GM18907 (cell line): ENCODE measurements at regions not wholly inside any gene's neighbourhood (a gene's known extent, or its start where the extent isn't known, plus 50 kb on each side); places are given as distances from the start of the nearest gene placed in this dataset.

ENCODE experiments used
- ATAC-seq: cut with Tn5 transposase; IDR thresholded peaks from one replicate; pipeline ENCODE4 v1.9.1; 2021; ENCODE audit warnings: mild to moderate bottlenecking, moderate library complexity; ENCODE audit not compliant: unreplicated experiment

DNA sequence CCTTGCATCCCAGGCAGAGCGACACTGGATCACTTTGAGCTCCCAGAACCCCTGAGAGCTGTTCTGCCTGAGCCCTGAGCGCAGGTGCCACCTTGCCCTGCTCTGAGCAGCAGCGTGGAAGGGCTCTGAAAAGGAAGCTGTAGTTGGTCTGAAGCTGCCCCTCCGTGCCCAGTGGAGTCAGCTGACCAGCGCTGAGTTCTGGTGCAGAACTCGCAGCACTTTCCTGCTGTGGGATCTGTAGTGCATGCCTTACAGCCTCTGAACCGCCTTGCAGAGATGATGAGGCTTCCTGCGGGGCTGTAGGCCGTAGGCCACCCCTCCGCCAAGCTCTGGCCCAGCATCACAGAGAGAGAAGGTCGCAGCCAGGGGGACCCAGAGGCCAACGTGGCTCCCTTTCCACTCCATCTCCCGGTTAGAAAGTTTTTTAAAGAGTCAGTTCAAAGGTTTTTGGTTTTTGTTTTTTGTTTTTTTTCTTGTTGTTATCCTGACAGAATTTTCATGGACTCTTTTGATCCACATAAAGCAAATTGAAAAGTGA lies 158.3 kb upstream of the CST7 start:
- no peak for ATAC-seq

DNA sequence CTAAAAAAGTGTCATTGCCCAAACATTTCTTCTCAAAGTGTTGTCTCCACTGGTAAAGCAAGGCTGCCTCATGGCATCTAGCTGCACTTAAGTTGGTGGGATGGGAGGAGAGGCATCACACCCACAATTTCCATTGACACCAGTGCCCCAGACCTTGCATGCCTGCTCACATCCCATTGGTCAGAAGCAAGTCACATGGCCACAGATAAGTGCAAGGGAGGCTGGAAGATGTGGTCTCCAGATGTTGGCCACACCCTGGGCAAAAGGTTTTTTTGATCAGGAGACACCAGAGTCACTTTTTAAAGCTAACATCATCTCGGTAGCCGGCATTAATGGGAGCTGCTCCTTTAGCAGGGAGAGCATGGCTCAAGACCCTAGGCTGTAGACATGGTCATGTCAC lies 157.1 kb upstream of the CST7 start:
- ATAC-seq, result no peak

DNA sequence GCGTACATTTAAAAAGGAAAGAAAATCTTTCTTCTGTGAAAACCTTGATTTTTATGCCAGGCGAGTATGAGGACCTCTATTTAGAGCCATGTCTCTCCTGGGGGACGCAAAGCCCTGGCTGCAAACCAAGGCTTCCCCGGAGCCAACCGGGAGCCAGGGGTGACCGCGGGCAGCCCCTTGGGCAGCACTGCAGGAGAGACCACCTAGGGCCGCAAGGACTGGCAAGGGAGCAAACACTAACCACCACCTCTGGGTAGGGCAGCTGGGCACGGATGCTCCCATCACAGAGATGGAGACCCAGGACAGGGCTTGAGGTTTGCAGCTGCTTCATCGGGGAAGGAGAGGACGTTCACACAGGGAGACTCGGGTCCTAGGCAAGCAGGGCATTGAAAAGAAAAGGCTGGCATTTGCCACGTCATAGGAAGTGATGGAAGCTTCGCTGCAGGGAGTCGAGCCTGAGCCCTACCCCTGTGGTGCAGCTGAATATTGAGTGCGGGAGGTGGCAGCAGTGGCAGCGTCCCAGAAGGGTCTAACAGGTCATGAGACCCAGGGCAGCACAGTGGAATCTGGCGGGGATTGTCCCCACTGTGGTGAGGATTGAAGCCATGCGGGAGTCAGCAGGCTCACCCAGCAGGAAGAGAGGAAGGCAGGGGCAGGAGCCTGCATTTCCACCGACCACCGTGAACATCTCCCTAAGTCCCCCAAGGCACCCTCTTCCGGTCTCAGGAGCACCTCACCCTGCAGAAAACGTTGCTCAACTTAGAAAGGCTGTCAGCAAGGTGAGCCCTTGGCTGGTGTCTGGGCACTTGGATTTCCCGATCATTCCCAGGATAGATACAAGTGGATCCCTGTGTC lies 156.2 kb upstream of the CST7 start:
- ATAC-seq, result no peak

DNA sequence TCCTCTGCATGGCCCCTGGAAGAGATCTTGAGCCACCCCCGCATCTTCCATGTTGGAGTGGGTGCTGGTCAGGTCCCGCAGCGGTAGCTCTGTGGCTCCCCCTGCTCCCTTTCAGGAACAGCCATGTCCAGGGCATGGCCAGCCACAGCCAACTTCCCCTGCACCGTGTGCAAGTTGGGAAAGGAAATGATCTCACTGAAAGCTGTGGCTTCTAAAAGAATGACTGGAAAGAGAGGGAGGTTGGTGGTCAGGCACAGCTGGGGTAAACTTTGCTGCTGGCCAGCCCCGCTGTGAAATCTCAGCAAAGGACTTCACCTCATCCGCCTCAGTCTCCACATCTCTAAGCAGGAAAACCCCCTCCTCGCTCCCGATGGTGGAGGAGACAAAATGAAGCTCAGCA lies 153.6 kb upstream of the CST7 start:
- no peak for ATAC-seq

DNA sequence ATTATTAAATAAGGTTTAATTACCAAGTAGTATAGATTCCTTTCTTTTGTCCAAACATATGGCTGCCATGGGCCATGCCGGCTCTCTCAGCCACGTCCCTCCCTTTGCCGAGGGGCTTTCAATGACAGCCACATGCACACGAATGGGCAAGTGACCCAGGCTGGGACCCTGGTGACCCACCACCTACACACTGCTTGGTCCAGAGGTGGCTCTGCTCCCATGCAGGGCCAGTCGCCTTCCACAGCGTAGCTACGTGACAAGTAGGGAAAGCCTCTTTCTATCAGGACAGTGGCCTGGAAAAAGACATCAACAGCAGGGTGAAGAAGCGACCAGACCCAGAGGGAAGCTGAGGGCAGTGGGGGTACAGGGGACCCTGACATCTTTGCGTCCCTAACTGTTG lies 152.8 kb upstream of the CST7 start:
- no peak for ATAC-seq

DNA sequence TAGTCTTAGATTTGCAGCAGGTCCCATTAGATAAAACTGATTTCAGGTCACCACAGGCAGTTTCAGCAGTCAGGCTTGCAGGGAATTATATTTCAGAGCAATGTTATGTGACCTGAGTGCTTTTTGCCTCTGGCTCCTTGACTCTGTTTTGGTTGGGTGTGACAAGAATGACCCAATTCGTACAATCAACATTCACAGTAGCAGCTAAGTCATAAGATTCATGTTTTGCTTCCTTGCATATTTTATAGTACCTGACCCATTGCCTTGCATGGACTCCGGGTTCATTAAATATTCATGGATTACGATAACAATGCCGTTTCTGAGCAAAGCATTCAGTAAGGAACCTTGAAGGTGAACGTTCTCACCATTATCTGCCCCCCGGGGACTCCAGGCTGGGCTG lies 152.0 kb upstream of the CST7 start:
- ATAC-seq, result no peak

DNA sequence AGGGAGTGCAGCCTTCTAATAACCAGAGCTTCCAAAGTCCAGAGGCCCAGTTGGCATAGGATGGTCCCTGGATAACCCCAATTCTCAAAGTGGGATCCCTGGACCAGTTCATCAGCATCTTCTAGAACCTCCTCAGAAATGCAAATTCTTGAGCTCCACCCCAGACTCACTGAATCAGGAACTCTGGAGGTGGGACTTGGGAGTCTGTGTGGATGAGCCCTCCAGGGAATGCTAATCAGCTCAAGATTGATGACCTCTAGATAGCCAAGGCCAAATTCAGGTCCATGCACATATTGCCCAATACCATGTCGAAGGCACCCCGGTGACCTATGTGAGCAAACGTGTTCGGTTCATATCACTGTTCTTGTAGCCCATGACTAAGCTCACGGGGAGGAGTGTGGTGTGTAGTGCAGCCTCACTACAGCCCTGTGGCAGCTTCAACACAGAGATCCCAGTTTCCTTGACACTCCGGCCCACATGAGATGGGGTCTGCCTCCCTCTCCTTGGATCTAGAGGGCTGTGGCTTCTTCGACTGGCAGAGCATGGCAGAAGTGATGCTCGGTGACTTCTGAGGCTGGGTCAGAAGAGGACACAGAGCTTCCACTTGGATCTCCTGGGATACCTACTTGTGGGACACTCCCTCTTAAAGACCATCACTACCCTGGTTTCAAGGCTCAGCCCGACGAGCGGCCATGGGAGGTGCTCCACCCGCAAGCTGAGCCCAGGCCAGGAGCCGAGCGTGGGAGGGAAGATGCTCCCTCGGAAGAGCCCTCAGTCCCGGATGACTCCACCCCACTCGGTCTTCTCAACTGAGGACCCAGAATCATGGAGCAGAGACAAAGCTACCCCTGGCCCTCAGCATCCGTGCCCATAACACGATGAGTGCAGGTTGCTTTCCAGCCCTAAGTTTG lies 151.1 kb upstream of the CST7 start:
- ATAC-seq, result no peak

DNA sequence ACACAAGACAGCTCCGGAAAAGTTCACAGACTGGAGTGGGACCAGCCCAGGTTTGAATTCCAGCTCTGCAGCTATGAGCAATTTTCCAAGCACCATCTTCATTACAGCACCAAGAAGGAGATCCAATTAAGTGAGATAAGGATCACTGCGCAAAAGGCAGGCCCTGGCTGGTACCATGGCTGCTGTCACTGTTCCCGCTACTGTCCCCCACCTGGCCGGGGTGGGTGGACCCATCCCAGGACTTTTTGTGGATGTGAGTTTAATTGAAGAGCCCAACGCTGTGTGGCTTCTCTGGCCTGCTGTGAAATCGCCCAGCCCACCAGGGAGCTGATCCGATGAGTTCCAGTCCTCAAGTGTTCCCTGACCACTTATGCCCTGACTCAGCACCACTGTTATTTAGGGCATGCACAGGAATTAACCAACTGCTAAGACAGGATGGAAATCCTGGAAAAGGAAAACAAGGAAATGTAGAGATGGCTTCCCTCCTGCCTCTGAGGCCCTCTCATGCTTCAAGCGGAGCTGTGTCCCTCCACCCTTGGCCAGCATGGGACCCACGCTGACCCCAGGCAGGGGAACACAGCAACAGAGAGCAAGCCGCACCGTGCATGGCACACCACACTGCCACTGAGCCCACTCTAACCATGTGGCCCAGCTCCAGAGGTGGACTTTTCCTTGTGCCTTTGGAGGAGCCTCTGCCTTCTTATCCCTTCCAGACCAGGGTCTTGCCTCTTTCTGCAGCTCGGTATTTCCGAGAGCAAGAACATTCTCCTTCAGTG lies 150.0 kb upstream of the CST7 start:
- no peak for ATAC-seq

DNA sequence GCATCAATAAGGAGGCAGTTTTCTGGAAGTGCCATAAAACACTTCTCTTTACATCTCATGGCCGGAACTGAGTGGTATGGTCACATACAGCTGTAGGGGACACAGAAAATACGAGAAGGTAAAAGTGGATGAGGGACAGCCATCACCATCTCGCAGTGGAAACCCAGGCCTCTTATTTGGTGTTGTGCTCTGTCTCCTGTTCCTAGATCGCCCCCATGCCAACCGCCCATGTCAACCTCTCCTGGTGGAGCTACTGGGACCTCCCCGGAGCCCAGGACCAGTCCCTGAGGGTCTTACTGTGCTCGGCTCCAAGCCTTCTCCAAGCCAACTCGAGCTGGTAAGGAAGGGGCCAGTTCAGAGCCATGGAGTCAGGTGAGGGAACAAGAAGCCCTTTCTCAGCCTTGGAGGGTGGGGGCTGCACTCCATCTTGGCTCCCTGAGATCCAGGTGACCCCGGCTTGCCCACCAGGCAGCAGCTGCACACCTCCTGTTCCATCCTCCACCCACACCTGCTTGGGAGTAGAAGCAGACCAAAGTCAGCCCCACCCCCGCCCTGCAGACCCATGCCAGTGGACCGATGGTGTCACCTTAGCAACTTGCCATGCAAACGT lies 149.0 kb upstream of the CST7 start:
- no peak for ATAC-seq

DNA sequence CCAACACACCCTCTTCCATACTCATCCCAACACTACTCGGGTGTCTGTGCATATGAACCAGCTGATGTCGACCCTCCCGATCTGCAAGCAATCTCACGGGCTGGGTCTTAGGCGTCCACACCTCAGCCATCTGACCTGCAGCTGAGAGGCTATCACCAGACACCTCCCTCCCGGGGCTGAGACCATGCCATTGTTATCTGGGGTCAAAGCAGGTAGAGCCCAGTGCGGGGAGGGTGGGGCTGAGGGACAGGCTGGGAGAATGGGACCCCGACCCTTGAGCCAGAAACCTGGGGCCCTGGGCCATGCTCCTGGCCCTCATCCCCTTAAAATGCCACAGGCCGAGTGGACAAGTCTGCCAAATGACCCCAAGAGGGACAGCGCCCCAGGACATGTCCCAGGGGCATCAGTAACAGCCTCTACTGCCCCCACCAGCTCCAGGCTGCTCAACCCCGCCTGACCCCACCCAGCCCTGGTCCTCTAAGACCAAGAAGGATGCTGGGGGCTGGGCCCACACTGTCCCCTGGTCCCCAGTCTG lies 146.7 kb upstream of the CST7 start:
- no peak for ATAC-seq

DNA sequence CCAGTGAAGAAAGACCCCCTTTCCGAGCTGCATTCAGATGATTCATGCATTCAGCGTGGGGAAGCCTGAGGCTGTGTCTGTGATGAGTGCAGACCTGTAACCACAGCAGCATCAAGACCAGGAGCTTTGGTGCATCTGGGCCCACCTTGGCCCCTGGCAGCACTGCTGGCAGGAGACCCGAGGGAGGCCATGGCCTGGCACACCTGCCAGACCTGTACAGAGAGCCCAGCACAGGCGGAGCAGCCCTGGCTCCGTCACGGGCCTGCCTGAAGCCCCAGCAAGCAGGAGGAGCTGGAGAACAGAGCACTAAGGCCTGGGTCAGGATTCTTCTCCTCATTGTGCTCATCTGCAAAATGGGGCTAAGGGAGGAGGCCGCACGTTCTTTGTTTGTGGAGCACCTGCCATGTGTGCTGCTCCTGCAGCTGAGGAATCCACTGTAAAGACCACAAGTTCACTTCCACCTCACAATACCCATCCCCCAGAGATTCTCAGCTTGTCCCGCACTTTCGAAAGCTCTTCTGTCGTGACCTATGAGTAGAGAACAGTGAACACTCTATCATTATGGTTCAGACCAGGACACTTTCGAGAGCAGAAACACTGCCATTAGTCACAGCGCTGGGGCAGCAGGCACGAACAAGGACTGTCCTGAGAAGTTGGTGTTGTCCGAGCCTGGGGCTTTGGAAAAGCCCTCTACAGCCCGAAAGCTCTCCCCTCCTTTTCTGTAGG lies 144.4 kb upstream of the CST7 start:
- no peak for ATAC-seq

DNA sequence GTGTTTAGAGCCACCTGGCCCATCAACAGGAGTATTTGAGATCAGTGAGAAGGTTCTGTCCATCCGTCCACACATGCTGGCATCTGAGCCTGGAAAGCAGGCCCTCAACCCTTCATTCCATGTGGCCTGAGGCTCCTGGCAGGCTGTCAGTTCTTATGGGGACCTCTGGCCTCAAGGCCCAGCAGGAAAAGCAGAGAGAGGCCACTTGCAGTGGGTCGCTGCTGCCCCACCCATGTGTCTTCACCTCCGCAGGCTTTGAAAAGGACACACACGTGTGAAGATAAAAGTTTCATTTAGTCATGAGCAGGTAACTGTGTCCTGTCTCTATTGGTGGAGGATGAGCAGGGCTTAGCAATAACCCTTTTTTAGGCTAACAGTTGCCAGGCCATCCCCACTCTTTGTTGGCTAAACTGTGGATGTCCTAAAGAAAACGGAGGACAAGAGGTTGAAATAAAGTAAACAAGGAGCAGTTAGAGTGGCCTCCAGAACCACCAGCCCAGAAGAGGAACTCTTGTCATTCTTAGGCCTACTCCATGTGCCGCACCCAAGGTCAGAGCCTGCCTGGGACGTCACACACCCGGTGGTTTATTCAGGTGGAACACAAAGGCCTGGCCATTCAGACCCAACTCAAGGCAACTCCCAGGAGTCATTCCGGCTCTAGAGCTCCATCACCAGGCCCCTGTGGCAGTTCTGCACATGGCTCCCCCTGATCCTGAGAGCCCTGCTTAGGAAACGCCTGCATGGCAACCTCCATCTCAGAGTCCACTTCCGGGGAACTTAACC lies 143.4 kb upstream of the CST7 start:
- no peak for ATAC-seq

DNA sequence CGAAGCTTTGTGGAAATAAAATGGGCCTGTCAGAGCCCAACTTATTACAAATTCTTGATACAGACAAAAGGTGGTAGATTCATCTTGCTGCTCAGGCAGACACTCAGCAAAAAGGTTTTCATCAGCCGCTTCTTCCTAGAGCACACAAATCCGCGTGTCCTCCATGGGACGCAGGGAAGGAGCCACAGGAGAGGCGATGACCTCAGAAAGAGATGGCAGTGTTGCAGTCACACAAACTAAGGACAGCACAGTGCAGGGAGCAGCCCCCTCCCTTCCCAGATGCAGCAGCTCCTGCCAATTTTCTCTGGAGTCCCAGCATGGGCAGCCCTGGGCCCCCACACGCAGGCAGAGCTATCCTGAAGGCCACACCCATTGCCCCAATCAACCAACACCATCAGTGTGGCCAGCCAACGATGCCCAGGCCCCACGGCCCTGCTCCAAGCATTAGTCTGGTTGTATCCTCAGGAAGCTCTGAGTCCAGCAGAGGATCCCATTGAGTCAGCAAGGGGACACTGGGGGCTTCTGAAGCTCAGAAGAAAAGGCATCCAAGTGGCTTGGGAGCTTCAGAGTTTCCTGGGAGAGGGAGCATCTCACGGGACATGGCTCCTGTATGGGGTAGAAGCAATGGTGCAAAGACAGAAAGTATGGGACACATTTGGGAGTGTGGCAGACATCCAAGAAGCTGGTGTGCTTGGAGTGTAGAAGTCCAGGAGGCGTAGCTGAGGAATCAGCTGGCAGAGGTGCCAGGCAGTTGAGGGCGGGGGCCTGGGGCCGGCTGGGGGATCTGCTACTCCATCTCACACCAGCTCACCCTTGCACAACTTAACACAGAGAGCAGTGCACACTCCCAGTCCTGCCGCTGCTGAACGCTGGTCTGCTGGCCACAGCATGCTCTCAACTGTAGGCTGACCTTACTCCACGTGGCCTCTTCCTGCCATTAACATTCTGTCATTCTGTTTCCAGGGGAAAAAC lies 142.1 kb upstream of the CST7 start:
- ATAC-seq, result no peak

DNA sequence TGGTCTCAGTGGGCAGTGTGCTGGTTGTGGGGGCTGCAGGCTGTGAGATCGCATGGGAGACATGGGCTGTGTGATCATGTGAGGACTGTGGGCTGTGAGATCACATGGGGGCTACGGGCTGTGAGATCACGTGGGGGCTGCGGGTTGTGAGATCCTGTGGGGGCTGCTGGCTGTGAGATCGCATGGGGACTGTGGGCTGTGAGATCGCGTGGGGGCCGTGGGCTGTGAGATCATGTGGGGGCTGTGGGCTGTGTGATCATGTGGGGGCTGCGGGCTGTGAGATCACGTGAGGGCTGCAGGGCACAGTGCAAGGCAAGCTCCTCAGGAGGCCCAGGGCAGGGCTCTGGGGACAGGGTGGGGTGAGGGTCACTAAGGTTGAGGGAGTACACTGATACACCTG lies 140.5 kb upstream of the CST7 start:
- no peak for ATAC-seq

DNA sequence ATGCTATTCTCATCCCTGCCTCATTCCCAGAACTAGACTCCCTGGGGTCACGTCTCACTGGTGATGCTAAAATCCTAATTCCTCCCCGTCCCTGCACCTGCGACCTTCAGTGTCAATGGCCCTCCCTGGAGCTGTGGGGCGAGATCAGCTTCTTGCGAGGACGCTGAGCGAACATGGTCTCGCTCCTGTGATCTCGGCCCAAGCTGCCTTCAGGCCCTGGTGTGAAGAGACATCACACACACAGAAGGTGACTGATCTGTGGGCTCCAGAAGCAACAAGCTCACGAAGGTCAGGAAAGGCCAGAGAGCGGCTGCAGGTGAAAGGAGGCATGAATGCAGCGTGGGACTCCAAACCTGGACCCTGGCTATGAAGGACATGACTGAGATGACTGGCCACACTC lies 139.5 kb upstream of the CST7 start:
- no peak for ATAC-seq

DNA sequence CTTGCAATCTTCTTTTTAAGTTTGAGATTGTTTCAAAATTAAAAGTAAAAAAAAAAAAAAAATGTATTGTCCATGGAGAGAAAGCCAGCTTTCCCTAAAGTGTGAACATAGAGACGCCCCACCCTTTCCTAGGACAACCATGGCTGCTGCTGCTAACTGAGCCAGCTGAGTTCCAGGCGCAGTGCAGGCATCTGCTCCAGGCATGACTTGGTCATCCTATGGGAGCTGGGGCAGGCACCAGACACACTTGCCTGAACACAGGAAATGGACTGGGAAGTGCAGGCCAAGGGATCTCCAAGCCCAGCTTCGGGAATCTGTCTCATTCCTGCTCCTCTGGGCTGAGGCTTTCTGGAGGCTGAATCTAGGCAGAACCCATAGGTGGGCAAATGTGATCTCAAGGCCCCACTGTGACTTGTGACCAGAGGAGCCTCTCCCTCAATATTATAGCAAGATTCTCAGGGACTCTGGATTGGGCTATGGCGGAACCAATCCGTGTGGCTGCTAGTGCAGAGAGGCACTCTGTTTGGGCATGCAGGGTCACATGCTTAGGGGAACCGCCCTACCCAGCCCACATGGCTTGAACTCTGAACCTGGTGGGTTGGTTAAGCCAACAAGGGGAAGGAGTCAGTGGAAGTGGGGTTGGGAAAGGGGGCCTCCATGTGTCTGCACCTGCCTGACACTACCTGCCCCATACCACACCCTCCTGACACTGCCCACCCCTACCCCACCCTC lies 138.2 kb upstream of the CST7 start:
- no peak for ATAC-seq

DNA sequence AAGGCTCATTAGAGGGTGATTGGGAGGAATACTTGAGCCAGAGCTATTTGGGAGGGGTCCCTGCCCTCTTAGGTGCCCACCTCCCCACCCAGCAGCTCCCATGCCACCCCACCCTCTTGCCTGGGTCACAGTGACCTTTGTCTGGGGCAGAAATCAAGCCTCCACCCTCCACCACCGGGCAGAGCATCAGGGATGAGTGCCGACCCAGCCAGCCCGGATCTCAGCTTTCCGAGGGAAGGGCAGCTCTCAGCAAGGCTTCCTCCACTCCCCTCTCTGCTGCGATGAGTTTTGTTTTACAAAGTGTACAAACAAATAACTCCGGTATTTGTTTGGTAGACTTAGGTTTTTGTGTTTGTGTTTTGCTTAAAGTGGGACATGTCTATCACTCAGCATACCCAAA lies 136.7 kb upstream of the CST7 start:
- no peak for ATAC-seq
